ENCODE measurements at regions not wholly inside any gene's neighbourhood (a gene's known extent, or its start where the extent isn't known, plus 50 kb on each side); places are given as distances from the start of the nearest gene placed in this dataset.
A peak's percentile ranks its signal among the peaks of the same experiment; 100 is the strongest.
"Not testable (repeated sequence)": the region's sequence is repeated elsewhere in the genome, so short reads cannot be mapped to it uniquely, and the experiment has no call there.

DNA sequence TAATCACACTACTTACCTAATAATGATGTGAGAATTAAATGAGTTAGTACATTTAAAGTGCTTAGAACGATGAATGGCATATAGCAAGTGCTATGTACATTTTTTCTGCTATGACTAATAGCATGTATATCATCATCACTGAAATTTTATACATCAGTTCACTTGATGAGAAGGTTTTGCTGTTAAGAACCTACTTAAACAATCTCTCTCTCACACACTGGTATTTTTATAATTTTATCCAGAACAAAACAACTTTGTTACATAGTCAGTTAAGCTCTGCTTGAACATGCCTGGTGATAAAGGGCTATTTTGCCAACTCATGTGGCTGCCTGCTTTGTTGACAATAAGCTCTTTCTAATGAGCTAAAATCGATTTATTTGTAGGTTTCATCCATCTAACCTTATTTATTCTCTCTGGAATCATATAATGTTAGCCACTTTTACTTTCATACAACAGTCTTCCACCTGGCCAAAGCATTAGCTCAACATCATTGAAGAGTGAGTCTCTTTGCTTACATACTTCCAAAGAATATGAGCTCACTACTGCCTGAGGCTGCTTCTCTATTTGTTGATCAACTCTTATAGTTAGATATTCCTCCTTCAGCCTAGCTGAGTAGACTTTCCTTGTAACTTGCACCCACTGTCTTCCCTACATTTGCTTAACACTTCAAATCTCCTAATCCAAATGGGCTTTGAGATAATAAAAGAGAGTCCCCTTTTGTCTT is 372.7 kb upstream of the BOD1L1 start:
- H3K4me3 ChIP-seq = no peak overlapping the region
- no peaks in the 10 kb centered on the region; the same call in 1 of the 2 replicates for H3K9me3 ChIP-seq
- DNase-seq = no peak
- no peaks in the 10 kb centered on the region for H3K27me3 ChIP-seq
- H3K36me3 ChIP-seq = no peaks in the 10 kb centered on the region

DNA sequence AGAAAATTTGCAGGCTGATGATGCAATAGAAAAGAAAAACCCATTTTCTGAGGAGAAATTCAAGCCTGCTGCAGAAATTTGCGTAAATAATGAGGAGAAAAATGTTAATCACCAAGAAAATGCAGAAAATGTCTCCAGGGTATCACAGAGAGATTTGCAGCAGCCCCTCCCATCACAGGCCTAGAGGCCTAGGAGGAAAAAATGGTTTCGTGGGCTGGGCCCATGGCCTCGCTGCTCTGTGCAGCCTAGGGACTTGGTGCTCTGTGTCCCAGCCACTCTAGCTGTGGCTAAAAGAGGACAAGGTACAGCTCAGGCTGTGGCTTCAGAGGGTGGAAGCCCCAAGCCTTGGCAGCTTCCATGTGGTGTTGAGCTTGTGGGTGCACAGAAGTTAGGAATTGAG is 374.8 kb upstream of the BOD1L1 start:
- H3K4me3 ChIP-seq, H3K36me3 ChIP-seq, DNase-seq, H3K27me3 ChIP-seq, H3K9me3 ChIP-seq: not testable (repeated sequence)

DNA sequence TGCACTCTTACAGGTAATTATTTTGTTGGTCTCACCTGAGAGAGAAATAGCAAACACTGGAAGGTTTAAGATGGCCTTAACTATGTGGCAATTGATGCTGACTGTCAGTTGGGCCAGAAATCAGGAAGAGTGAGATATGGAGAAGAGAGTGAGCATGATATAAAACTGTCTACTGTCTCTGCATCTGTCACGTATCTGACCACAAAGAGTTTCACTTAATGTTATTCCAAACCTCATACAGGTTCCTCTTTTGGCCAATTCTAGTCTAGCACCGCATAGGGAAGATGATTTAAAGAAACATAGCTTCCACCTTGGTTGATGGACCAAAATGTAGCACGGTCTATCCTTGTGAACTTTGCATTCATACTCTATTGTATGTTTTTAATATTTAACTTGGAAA is 381.0 kb upstream of the BOD1L1 start:
- H3K4me3 ChIP-seq = no peak overlapping the region
- no peaks in the 10 kb centered on the region for H3K9me3 ChIP-seq
- no peaks in the 10 kb centered on the region for H3K36me3 ChIP-seq
- no peaks in the 10 kb centered on the region for H3K27me3 ChIP-seq
- DNase-seq = no peak

- no peak for DNase-seq
- Histone ChIP-seq H3K4me3 (no peak overlapping the region), H3K27me3 (no peaks in the 10 kb centered on the region), H3K36me3 (no peaks in the 10 kb centered on the region), H3K9me3 (0 out of 2 replicates have a peak, but pooled peaks cover 4% of the 10 kb centered on the region)
These were observed 390.8 kb upstream of the BOD1L1 start for GRCh38 chr4:14018191-14018853.

GRCh38 chr4:14022456-14022855 is 394.9 kb upstream of the BOD1L1 start:
- Histone ChIP-seq H3K9me3 (no peaks in the 10 kb centered on the region), H3K36me3 (no peaks in the 10 kb centered on the region), H3K4me3 (no peak overlapping the region), H3K27me3 (no peaks in the 10 kb centered on the region)
- peak; percentile 38 for DNase-seq

GRCh38 chr4:14023036-14023435 is 395.5 kb upstream of the BOD1L1 start:
- peak; percentile 36 for DNase-seq
- Histone ChIP-seq H3K4me3 (no peak overlapping the region), H3K9me3 (no peaks in the 10 kb centered on the region), H3K36me3 (no peaks in the 10 kb centered on the region), H3K27me3 (no peaks in the 10 kb centered on the region)

DNA sequence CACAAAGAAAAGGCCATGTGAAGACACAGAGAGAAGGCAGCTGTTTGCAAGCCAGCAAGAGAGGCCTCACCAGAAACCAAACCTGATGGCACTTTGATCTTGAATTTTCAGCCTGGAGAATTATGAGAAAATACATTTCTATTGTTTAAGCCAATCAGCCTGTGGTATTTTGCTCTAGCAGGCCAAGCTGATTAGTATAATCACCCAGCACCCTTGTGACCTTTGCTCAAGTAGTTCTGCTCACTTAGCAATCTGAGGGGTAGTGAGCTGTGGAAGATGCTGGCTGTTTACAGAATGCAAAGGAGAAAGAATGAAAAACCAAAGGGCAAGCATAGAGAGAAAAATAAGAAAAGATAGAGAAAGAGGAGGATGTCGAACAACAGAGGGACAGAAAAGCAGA is 396.4 kb upstream of the BOD1L1 start:
- no peak for DNase-seq
- no peaks in the 10 kb centered on the region for H3K36me3 ChIP-seq
- H3K4me3 ChIP-seq = no peak overlapping the region

DNA sequence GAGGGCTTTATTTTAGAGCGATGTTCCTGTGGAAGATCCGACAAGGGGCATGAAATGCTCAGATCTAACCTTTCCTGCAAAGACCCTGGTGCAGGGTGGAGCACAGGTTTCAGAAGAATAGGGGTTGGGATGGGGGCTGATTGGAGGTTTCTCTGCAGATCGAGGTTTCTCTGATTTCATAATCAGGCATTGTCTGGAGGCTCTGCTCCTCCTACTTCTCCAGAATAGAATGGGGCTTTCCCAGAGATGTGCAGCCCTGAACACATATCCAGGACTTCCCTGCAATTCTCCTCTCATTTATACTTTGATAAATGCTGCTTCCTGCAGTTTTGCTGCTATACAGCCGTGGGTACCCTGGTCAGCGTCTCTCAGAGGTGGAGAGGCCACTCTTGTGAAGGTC is 397.6 kb upstream of the BOD1L1 start:
- DNase-seq = no peak

More for the DNA sequence above, 396.4 kb upstream of the BOD1L1 start:
- no peaks in the 10 kb centered on the region for H3K27me3 ChIP-seq
- H3K9me3 ChIP-seq = no peaks in the 10 kb centered on the region

GRCh38 chr4:14025891-14026290 is 398.4 kb upstream of the BOD1L1 start:
- H3K4me3 ChIP-seq = no peak overlapping the region
- no peaks in the 10 kb centered on the region for H3K9me3 ChIP-seq
- no peaks in the 10 kb centered on the region for H3K36me3 ChIP-seq
- no peak for DNase-seq
- H3K27me3 ChIP-seq = no peaks in the 10 kb centered on the region

More for the DNA sequence above, 397.6 kb upstream of the BOD1L1 start:
- Histone ChIP-seq H3K27me3 (no peaks in the 10 kb centered on the region), H3K9me3 (no peaks in the 10 kb centered on the region), H3K4me3 (no peak overlapping the region), H3K36me3 (no peaks in the 10 kb centered on the region)

GRCh38 chr4:14028862-14029261 is 401.3 kb upstream of the BOD1L1 start:
- no peaks in the 10 kb centered on the region for H3K36me3 ChIP-seq
- no peak for DNase-seq
- no peaks in the 10 kb centered on the region for H3K9me3 ChIP-seq
- H3K27me3 ChIP-seq = no peaks in the 10 kb centered on the region
- H3K4me3 ChIP-seq = no peak overlapping the region

- Histone ChIP-seq H3K36me3 (no peaks in the 10 kb centered on the region), H3K4me3 (no peak overlapping the region), H3K9me3 (no peaks in the 10 kb centered on the region), H3K27me3 (no peaks in the 10 kb centered on the region)
- DNase-seq = no peak
These were observed 407.6 kb upstream of the BOD1L1 start for GRCh38 chr4:14035076-14035475.

GRCh38 chr4:14043203-14043602 is 415.7 kb upstream of the BOD1L1 start:
- DNase-seq = no peak
- no peaks in the 10 kb centered on the region for H3K27me3 ChIP-seq
- no peaks in the 10 kb centered on the region for H3K9me3 ChIP-seq
- no peaks in the 10 kb centered on the region for H3K36me3 ChIP-seq
- no peak overlapping the region for H3K4me3 ChIP-seq

- H3K9me3 ChIP-seq = no peaks in the 10 kb centered on the region
- H3K4me3 ChIP-seq = no peak overlapping the region
- no peak for DNase-seq
- H3K27me3 ChIP-seq = no peaks in the 10 kb centered on the region
- H3K36me3 ChIP-seq = no peaks in the 10 kb centered on the region
These were observed 419.1 kb upstream of the BOD1L1 start for GRCh38 chr4:14046642-14047041.

DNA sequence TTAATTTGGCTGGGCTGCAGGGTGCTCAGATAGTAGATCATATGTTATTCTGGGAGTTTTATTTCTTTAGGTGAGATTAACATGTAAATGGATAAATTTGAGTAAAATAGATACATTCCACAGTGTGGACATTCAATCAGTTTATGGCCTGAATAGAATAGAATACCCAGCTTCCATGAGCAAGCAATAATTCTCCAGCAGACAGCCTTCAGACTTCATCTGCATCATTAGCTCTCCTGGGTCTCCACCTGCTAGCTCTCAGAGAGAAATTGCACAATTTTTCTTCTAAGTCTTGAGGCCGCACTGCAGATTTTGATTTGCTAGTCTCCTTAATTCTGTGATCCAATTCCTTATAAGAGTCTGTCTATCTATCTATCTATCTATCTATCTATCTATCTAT is 420.3 kb upstream of the BOD1L1 start:
- DNase-seq = no peak
- H3K4me3 ChIP-seq = no peak overlapping the region
- H3K9me3 ChIP-seq = no peaks in the 10 kb centered on the region
- no peaks in the 10 kb centered on the region for H3K27me3 ChIP-seq
- H3K36me3 ChIP-seq = no peaks in the 10 kb centered on the region

- no peak for DNase-seq
- Histone ChIP-seq H3K9me3 (no peaks in the 10 kb centered on the region), H3K36me3 (no peaks in the 10 kb centered on the region), H3K27me3 (no peaks in the 10 kb centered on the region), H3K4me3 (no peak overlapping the region)
These were observed 422.4 kb upstream of the BOD1L1 start for GRCh38 chr4:14049946-14050345.

DNA sequence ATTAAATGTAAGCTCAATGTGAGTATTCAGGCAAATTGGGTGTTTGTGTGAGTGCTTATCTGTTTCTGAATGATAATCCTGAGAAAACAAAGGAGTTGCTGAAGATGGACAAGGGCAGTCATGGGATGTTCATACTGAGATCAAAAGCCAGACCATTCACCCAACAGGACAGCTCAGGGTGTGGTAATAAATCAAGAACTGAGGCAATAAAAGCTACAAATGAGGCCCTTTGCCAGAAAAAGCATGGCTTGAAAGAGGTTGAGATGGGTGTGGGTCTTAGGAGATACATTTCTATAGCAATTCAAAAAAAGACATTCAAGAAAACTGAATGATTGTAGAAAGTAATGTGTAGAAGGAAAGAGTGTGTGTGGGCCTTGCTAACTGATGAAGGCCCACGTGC is 425.8 kb upstream of the BOD1L1 start:
- H3K4me3 ChIP-seq = no peak overlapping the region
- DNase-seq = no peak
- no peaks in the 10 kb centered on the region for H3K27me3 ChIP-seq
- no peaks in the 10 kb centered on the region for H3K36me3 ChIP-seq
- no peaks in the 10 kb centered on the region for H3K9me3 ChIP-seq

DNA sequence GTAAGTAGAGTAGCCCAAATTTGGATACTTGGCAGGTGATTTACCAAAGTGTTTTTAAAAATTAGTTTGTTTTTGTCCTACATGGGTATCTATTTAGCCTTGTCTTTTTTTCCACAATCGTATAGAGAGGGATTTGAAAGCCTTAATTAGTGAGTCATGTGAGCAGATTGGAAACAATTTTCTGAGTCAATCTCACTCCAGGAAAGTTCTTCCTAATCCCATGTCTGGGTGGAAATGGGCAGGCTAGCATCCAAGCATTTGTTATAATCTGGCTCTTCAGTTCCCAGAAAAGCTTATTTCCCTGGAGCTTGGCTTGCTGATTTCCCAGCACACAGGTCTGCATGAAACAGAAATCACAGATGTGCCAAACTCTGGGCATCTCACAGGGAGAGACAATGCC is 426.9 kb upstream of the BOD1L1 start:
- H3K36me3 ChIP-seq = no peaks in the 10 kb centered on the region
- H3K9me3 ChIP-seq = no peaks in the 10 kb centered on the region
- H3K27me3 ChIP-seq = no peaks in the 10 kb centered on the region
- no peak overlapping the region for H3K4me3 ChIP-seq
- no peak for DNase-seq

DNA sequence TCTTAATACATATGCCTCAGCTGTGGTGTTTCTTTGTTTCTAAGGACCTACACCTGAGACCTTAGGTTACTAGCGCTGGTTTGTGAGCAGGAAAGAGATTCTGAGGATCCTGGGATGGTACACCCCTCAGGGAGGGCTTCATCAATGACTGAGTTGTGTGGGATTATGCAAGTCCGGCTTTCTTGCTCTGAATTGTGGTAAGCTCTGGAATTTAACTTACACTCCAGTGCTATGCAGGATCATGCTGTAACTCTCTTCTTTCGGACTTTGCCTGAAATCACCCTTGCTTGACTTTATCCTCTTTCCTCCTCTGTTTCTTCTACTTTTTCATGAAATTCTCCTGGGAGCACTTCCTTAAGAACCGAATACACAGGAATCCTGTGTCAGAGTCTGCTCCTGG is 431.5 kb upstream of the BOD1L1 start:
- Histone ChIP-seq H3K27me3 (no peaks in the 10 kb centered on the region), H3K9me3 (no peaks in the 10 kb centered on the region), H3K4me3 (no peak overlapping the region), H3K36me3 (no peaks in the 10 kb centered on the region)
- DNase-seq = no peak
